Colonic mucosa (tissue), 4 donors: ENCODE measurements at regions not wholly inside any gene's neighbourhood (a gene's known extent, or its start where the extent isn't known, plus 50 kb on each side); places are given as distances from the start of the nearest gene placed in this dataset.
"Not testable (repeated sequence)": the region's sequence is repeated elsewhere in the genome, so short reads cannot be mapped to it uniquely, and the experiment has no call there.

ENCODE experiments used
- DNase-seq: peaks from one replicate; pipeline ENCODE4 v3.0.0-alpha.2; 2020
- H3K27ac ChIP-seq: fragments of 200-600 bp; one replicate; pipeline ENCODE4 v1.8.0; 2021
- H3K27me3 ChIP-seq: fragments of 200-600 bp; one replicate; pipeline ENCODE4 v1.8.0; 2021
- H3K36me3 ChIP-seq: fragments of 200-600 bp; one replicate; pipeline ENCODE4 v1.8.0; 2021
- H3K4me1 ChIP-seq: fragments of 200-600 bp; one replicate; pipeline ENCODE4 v1.8.0; 2021; ENCODE audit warnings: mild to moderate bottlenecking
- H3K4me3 ChIP-seq: fragments of 200-600 bp; one replicate; pipeline ENCODE4 v1.8.0; 2021
- H3K9ac ChIP-seq, 2 donors: one replicate each; pipeline ENCODE4 v1.7.0; 2013; ENCODE audit warnings: control low read depth in 2 of 2, low read depth in 2 of 2, low read length in 2 of 2
- H3K9me3 ChIP-seq: fragments of 200-600 bp; one replicate; pipeline ENCODE4 v1.8.0; 2021
- CTCF ChIP-seq: fragments of 200-600 bp; IDR thresholded peaks from one replicate; pipeline ENCODE4 v1.8.0; 2022; ENCODE audit warnings: antibody characterized with exemption, mild to moderate bottlenecking
- intact Hi-C: fragments of 100-400 bp; cut with DNase I; formaldehyde crosslinking; loops from one replicate; pipeline ENCODE4 v1.14.1; 2022
- donor health status: healthy.
- donor health status: DM: no; HTN: no; CAD: no.
- donor health status: DM: no; HTN: no; CAD: no.

- Histone ChIP-seq H3K27me3 (no peaks in the 10 kb centered on the region), H3K9me3 (no peaks in the 10 kb centered on the region), H3K4me3 (no peak overlapping the region), H3K27ac (no peak overlapping the region), H3K9ac (no peak overlapping the region), H3K4me1 (no peaks in the 10 kb centered on the region), H3K36me3 (no peaks in the 10 kb centered on the region)
- TF ChIP-seq CTCF = no peak
- DNase-seq = no peak
- intact Hi-C loops = no loop called here
These were observed 123.2 kb downstream of the TFAP2C start for GRCh38 chr20:56752274-56752673.

- no peak overlapping the region for H3K27ac ChIP-seq
- no peaks in the 10 kb centered on the region for H3K36me3 ChIP-seq
- no peaks in the 10 kb centered on the region for H3K4me1 ChIP-seq
- H3K9ac ChIP-seq = no peak overlapping the region
- no peak overlapping the region for H3K4me3 ChIP-seq
- DNase-seq = no peak
- no peaks in the 10 kb centered on the region for H3K27me3 ChIP-seq
- no peak for TF ChIP-seq CTCF
- H3K9me3 ChIP-seq = no peaks in the 10 kb centered on the region
- intact Hi-C loops = no loop called here
These were observed 126.1 kb downstream of the TFAP2C start for GRCh38 chr20:56755201-56755600.

- intact Hi-C loops, H3K36me3 ChIP-seq, H3K4me3 ChIP-seq: not testable (repeated sequence)
These were observed 127.6 kb downstream of the TFAP2C start for GRCh38 chr20:56756658-56757057.

GRCh38 chr20:56758706-56759105 is 129.6 kb downstream of the TFAP2C start:
- Histone ChIP-seq H3K27ac (no peak overlapping the region), H3K4me3 (no peak overlapping the region), H3K9me3 (no peaks in the 10 kb centered on the region), H3K9ac (no peak overlapping the region), H3K36me3 (no peaks in the 10 kb centered on the region), H3K27me3 (no peaks in the 10 kb centered on the region), H3K4me1 (no peaks in the 10 kb centered on the region)
- intact Hi-C loops = no loop called here
- DNase-seq = no peak
- TF ChIP-seq CTCF = no peak

More at GRCh38 chr20:56756658-56757057, 127.6 kb downstream of the TFAP2C start:
- not testable (repeated sequence) for DNase-seq, H3K27ac ChIP-seq, H3K9ac ChIP-seq, H3K4me1 ChIP-seq, H3K27me3 ChIP-seq, H3K9me3 ChIP-seq

- DNase-seq = no peak
- H3K4me3 ChIP-seq = no peak overlapping the region
- H3K4me1 ChIP-seq = no peaks in the 10 kb centered on the region
- no peak overlapping the region for H3K27ac ChIP-seq
- H3K36me3 ChIP-seq = no peaks in the 10 kb centered on the region
- H3K9me3 ChIP-seq = no peaks in the 10 kb centered on the region
- intact Hi-C loops = no loop called here
- no peaks in the 10 kb centered on the region for H3K27me3 ChIP-seq
- H3K9ac ChIP-seq = no peak overlapping the region
- TF ChIP-seq CTCF = no peak
These were observed 130.7 kb downstream of the TFAP2C start for GRCh38 chr20:56759741-56760278.

GRCh38 chr20:56760610-56761009 is 131.5 kb downstream of the TFAP2C start:
- Histone ChIP-seq H3K9me3 (no peaks in the 10 kb centered on the region), H3K9ac (no peak overlapping the region), H3K27ac (no peak overlapping the region), H3K4me1 (no peaks in the 10 kb centered on the region), H3K36me3 (no peaks in the 10 kb centered on the region), H3K4me3 (no peak overlapping the region), H3K27me3 (no peaks in the 10 kb centered on the region)
- TF ChIP-seq CTCF = no peak
- DNase-seq = no peak
- intact Hi-C loops = no loop called here
